ENCODE measurements at regions not wholly inside any gene's neighbourhood (a gene's known extent, or its start where the extent isn't known, plus 50 kb on each side); places are given as distances from the start of the nearest gene placed in this dataset.

- no peak overlapping the region for H3K9ac ChIP-seq (ENCODE audit: low read length)
- no peaks in the 10 kb centered on the region for H3K79me2 ChIP-seq (ENCODE audit: insufficient read depth, low read length)
- no peak overlapping the region for H2AFZ ChIP-seq (ENCODE audit: low read depth, low read length, severe bottlenecking)
- H3F3A ChIP-seq (ENCODE audit: insufficient read depth), result no peaks in the 10 kb centered on the region
- TF ChIP-seq EZH2phosphoT487 (conservative IDR thresholded peaks at IDR 0.05; ENCODE audit: low read length) (no peak), CTCF (IDR thresholded peaks at IDR 0.05; ENCODE audit: insufficient read depth, low read length, poor library complexity, severe bottlenecking) (no peak)
- H4K20me1 ChIP-seq (ENCODE audit: low read depth, low read length), result no peaks in the 10 kb centered on the region
- H3K4me3 ChIP-seq (ENCODE audit: insufficient read depth, low read length, poor library complexity, severe bottlenecking), result no peak overlapping the region
- no peaks in the 10 kb centered on the region for H3K9me3 ChIP-seq (ENCODE audit: insufficient read depth, low read length)
- no peaks in the 10 kb centered on the region for H3K36me3 ChIP-seq (ENCODE audit: low read length)
- no peaks in the 10 kb centered on the region for H3K9me2 ChIP-seq (replicated peaks; ENCODE audit: insufficient read depth, low read length)
- no peak overlapping the region for H3K4me2 ChIP-seq (ENCODE audit: low read depth, low read length, poor library complexity, severe bottlenecking)
- H3K27ac ChIP-seq (ENCODE audit: low read depth, low read length), result no peak overlapping the region
- H3K27me3 ChIP-seq (ENCODE audit: low read length), result no peaks in the 10 kb centered on the region
Observed at GRCh38 chr2:12856934-12857601, 140.3 kb downstream of the TRIB2 start.

- no peak overlapping the region for H3K4me2 ChIP-seq (ENCODE audit: low read depth, low read length, poor library complexity, severe bottlenecking)
- H3K27ac ChIP-seq (ENCODE audit: low read depth, low read length), result no peak overlapping the region
- H3F3A ChIP-seq (ENCODE audit: insufficient read depth), result no peaks in the 10 kb centered on the region
Observed at GRCh38 chr2:12857891-12858290, 141.2 kb downstream of the TRIB2 start.

GRCh38 chr2:12858786-12859185, 142.1 kb downstream of the TRIB2 start:
- Histone ChIP-seq H3K9ac (ENCODE audit: low read length) (no peak overlapping the region), H3K9me3 (ENCODE audit: insufficient read depth, low read length) (peaks cover 10% of the 10 kb centered on the region; the same call in 1 of the 2 replicates), H3K79me2 (ENCODE audit: insufficient read depth, low read length) (no peaks in the 10 kb centered on the region), H3K27ac (ENCODE audit: low read depth, low read length) (no peak overlapping the region), H3K4me3 (ENCODE audit: insufficient read depth, low read length, poor library complexity, severe bottlenecking) (no peak overlapping the region), H3K27me3 (ENCODE audit: low read length) (no peaks in the 10 kb centered on the region), H3K9me2 (replicated peaks; ENCODE audit: insufficient read depth, low read length) (no peaks in the 10 kb centered on the region), H3F3A (ENCODE audit: insufficient read depth) (no peaks in the 10 kb centered on the region), H3K36me3 (ENCODE audit: low read length) (no peaks in the 10 kb centered on the region), H4K20me1 (ENCODE audit: low read depth, low read length) (no peaks in the 10 kb centered on the region), H3K4me2 (ENCODE audit: low read depth, low read length, poor library complexity, severe bottlenecking) (no peak overlapping the region), H2AFZ (ENCODE audit: low read depth, low read length, severe bottlenecking) (no peak overlapping the region)
- TF ChIP-seq CTCF (IDR thresholded peaks at IDR 0.05; ENCODE audit: insufficient read depth, low read length, poor library complexity, severe bottlenecking), result no peak
- no peak for TF ChIP-seq EZH2phosphoT487 (conservative IDR thresholded peaks at IDR 0.05; ENCODE audit: low read length)

More at GRCh38 chr2:12857891-12858290, 141.2 kb downstream of the TRIB2 start:
- Histone ChIP-seq H3K4me3 (ENCODE audit: insufficient read depth, low read length, poor library complexity, severe bottlenecking) (no peak overlapping the region), H3K9me2 (replicated peaks; ENCODE audit: insufficient read depth, low read length) (no peaks in the 10 kb centered on the region), H3K9ac (ENCODE audit: low read length) (no peak overlapping the region), H3K36me3 (ENCODE audit: low read length) (no peaks in the 10 kb centered on the region), H4K20me1 (ENCODE audit: low read depth, low read length) (no peaks in the 10 kb centered on the region), H3K79me2 (ENCODE audit: insufficient read depth, low read length) (no peaks in the 10 kb centered on the region), H2AFZ (ENCODE audit: low read depth, low read length, severe bottlenecking) (no peak overlapping the region), H3K9me3 (ENCODE audit: insufficient read depth, low read length) (0 out of 2 replicates have a peak, but pooled peaks cover 6% of the 10 kb centered on the region), H3K27me3 (ENCODE audit: low read length) (no peaks in the 10 kb centered on the region)
- TF ChIP-seq EZH2phosphoT487 (conservative IDR thresholded peaks at IDR 0.05; ENCODE audit: low read length) (no peak), CTCF (IDR thresholded peaks at IDR 0.05; ENCODE audit: insufficient read depth, low read length, poor library complexity, severe bottlenecking) (no peak)
